DMS79 treated with DMSO at 0.1 percent for 48 hours (cell line): ENCODE measurements at regions not wholly inside any gene's neighbourhood (a gene's known extent, or its start where the extent isn't known, plus 50 kb on each side); places are given as distances from the start of the nearest gene placed in this dataset.
"Not testable (repeated sequence)": the region's sequence is repeated elsewhere in the genome, so short reads cannot be mapped to it uniquely, and the experiment has no call there.

Experiments used
- DNase-seq: peaks from one replicate; lab custom pipeline; 2025; lab: John Stamatoyannopoulos, UW

- peak; percentile 74 for DNase-seq
Measured at GRCh38 chr21:16420031-16420724, 690.4 kb downstream of the USP25 start.

- DNase-seq = peak; percentile 26
Measured at GRCh38 chr21:16421007-16421406, 691.2 kb downstream of the USP25 start.

- peak; percentile 20 for DNase-seq
Measured at GRCh38 chr21:16421965-16422364, 692.2 kb downstream of the USP25 start.

GRCh38 chr21:16422702-16423101 lies 692.9 kb downstream of the USP25 start:
- peak; percentile 41 for DNase-seq

GRCh38 chr21:16423921-16424320 lies 694.1 kb downstream of the USP25 start:
- no peak for DNase-seq

- peak; percentile 57 for DNase-seq
Measured at GRCh38 chr21:16424331-16424751, 694.6 kb downstream of the USP25 start.

GRCh38 chr21:16425376-16425775 lies 695.6 kb downstream of the USP25 start:
- no peak for DNase-seq

- DNase-seq = no peak
Measured at GRCh38 chr21:16426936-16427335, 697.2 kb downstream of the USP25 start.

- no peak for DNase-seq
Measured at GRCh38 chr21:16427587-16428087, 697.9 kb downstream of the USP25 start.

- no peak for DNase-seq
Measured at GRCh38 chr21:16437586-16437985, 707.8 kb downstream of the USP25 start.

- no peak for DNase-seq
Measured at GRCh38 chr21:16438761-16439160, 709.0 kb downstream of the USP25 start.

GRCh38 chr21:16441789-16442188 lies 712.0 kb downstream of the USP25 start:
- DNase-seq = no peak

GRCh38 chr21:16454399-16454798 lies 724.6 kb downstream of the USP25 start:
- peak; percentile 45 for DNase-seq

GRCh38 chr21:16455526-16455925 lies 725.7 kb downstream of the USP25 start:
- DNase-seq = no peak

- DNase-seq = peak; percentile 87
Measured at GRCh38 chr21:16455978-16456377, 726.2 kb downstream of the USP25 start.

- DNase-seq = no peak
Measured at GRCh38 chr21:16457498-16457897, 727.7 kb downstream of the USP25 start.

GRCh38 chr21:16460936-16461335 lies 731.2 kb downstream of the USP25 start:
- no peak for DNase-seq

- DNase-seq = not testable (repeated sequence)
Measured at GRCh38 chr21:16464211-16464889, 734.6 kb downstream of the USP25 start.

- no peak for DNase-seq
Measured at GRCh38 chr21:16468184-16468583, 738.4 kb downstream of the USP25 start.

- no peak for DNase-seq
Measured at GRCh38 chr21:16473988-16474387, 744.2 kb downstream of the USP25 start.

GRCh38 chr21:16476056-16476825 lies 746.5 kb downstream of the USP25 start:
- no peak for DNase-seq

GRCh38 chr21:16488042-16488441 lies 758.3 kb downstream of the USP25 start:
- no peak for DNase-seq

GRCh38 chr21:16492356-16492755 lies 762.6 kb downstream of the USP25 start:
- no peak for DNase-seq
